ENCODE measurements at regions not wholly inside any gene's neighbourhood (a gene's known extent, or its start where the extent isn't known, plus 50 kb on each side); places are given as distances from the start of the nearest gene placed in this dataset.

DNA sequence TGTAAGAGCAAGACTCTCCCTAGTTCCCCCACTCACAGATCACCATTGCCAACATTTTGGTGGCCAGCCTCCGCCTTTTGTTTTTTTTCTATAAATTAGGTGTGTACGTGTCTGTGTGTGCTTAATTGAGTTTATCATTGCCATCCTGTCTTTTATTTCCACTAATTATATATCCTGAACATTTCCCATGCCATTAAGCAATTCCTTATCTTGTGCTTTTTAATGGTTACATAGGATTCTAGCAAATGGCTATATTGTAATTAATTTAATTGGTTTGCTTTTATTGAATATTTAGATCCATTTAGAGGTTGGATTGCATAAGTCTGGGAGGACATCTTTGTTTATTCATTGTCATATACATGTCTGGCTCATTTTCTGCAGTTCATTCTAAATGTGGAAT is 107.3 kb upstream of the RTL1 start:
- Histone ChIP-seq H3K27ac (no peak overlapping the region), H3K4me2 (no peak overlapping the region), H2AFZ (ENCODE audit: low read depth) (no peak overlapping the region), H3K79me2 (ENCODE audit: insufficient read depth, low read depth) (no peaks in the 10 kb centered on the region), H3K9ac (no peak overlapping the region), H3K4me1 (ENCODE audit: low read depth, poor library complexity, severe bottlenecking) (peaks cover 8% of the 10 kb centered on the region), H3K36me3 (ENCODE audit: insufficient read depth) (no peaks in the 10 kb centered on the region), H3K27me3 (ENCODE audit: insufficient read depth, low read depth) (no peaks in the 10 kb centered on the region), H4K20me1 (ENCODE audit: insufficient read depth) (no peaks in the 10 kb centered on the region), H3K4me3 (IDR thresholded peaks at IDR 0.05; ENCODE audit: insufficient read depth, low read depth, low read length) (no peak overlapping the region)
- TF ChIP-seq, protein P1, sequence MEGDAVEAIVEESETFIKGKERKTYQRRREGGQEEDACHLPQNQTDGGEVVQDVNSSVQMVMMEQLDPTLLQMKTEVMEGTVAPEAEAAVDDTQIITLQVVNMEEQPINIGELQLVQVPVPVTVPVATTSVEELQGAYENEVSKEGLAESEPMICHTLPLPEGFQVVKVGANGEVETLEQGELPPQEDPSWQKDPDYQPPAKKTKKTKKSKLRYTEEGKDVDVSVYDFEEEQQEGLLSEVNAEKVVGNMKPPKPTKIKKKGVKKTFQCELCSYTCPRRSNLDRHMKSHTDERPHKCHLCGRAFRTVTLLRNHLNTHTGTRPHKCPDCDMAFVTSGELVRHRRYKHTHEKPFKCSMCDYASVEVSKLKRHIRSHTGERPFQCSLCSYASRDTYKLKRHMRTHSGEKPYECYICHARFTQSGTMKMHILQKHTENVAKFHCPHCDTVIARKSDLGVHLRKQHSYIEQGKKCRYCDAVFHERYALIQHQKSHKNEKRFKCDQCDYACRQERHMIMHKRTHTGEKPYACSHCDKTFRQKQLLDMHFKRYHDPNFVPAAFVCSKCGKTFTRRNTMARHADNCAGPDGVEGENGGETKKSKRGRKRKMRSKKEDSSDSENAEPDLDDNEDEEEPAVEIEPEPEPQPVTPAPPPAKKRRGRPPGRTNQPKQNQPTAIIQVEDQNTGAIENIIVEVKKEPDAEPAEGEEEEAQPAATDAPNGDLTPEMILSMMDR (conservative IDR thresholded peaks at IDR 0.05; ENCODE audit: low read depth, low read length), result no peak

DNA sequence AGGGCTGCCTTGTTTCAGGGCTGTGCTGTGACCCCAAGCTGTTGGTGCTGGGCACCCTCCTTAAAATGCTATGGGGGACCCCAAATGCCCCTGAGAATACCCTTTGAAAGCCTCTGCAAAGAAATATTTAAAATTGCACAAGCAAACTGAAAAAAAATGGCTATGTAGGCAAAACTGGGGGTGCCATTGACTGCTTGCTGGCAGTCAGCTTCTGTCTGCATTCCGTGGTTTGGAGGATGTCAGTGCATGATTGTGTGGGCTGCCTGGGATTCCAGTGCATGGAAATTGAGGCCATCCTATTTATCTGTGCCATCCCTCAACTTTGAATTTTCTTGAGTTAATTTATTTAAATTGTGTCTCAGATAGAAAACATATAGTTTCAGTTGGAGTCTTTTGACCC is 113.7 kb upstream of the RTL1 start:
- TF ChIP-seq, protein P1 (conservative IDR thresholded peaks at IDR 0.05; ENCODE audit: low read depth, low read length), result no peak

DNA sequence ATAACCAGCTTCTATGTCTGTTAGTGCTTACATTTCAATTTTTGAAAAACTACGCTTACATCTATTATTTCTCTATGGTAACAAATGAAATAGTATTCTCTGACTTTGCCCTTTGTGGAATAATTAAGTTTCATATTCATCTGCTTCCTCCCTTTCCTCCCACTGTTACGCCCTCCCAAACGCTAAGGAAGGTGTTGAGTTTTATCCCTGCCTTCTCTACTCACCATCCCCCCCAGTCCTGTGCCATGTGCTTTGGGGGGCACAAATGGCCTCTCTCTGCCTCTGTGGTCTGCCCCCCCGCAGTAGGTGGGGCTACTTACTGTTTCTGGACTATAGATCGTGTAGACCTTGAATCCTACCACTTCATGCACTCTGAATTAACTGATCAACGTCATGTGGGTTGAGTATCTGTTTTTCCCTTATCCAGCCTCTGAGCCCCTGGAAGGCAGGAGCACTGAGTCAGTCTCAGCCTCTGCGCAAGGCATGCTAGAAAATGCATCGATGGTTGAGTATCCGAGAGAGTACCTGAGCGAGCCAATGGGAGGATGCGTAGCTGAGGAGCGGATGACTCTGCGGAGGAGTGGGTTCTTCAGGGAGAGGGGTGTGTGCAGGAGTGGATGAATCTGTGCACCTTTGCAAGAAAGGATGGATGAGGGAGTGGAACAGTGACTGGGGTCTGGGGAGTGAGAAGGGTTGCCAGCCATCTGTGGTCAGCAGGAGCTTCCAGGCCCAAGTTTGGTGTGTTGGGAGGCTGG is 114.5 kb upstream of the RTL1 start:
- Histone ChIP-seq H3K79me2 (ENCODE audit: insufficient read depth, low read depth) (no peaks in the 10 kb centered on the region), H3K4me2 (no peak overlapping the region), H4K20me1 (ENCODE audit: insufficient read depth) (no peaks in the 10 kb centered on the region), H3K27ac (no peak overlapping the region), H3K9ac (no peak overlapping the region), H2AFZ (ENCODE audit: low read depth) (no peak overlapping the region), H3K4me1 (ENCODE audit: low read depth, poor library complexity, severe bottlenecking) (no peaks in the 10 kb centered on the region), H3K27me3 (ENCODE audit: insufficient read depth, low read depth) (no peaks in the 10 kb centered on the region), H3K36me3 (ENCODE audit: insufficient read depth) (no peaks in the 10 kb centered on the region), H3K4me3 (IDR thresholded peaks at IDR 0.05; ENCODE audit: insufficient read depth, low read depth, low read length) (no peak overlapping the region)
- TF ChIP-seq, protein P1 (conservative IDR thresholded peaks at IDR 0.05; ENCODE audit: low read depth, low read length), result no peak

More for the DNA sequence above, 113.7 kb upstream of the RTL1 start:
- H4K20me1 ChIP-seq (ENCODE audit: insufficient read depth), result no peaks in the 10 kb centered on the region
- no peak overlapping the region for H3K9ac ChIP-seq
- no peaks in the 10 kb centered on the region for H3K4me1 ChIP-seq (ENCODE audit: low read depth, poor library complexity, severe bottlenecking)
- no peak overlapping the region for H2AFZ ChIP-seq (ENCODE audit: low read depth)
- no peak overlapping the region for H3K27ac ChIP-seq
- H3K27me3 ChIP-seq (ENCODE audit: insufficient read depth, low read depth), result no peaks in the 10 kb centered on the region
- no peaks in the 10 kb centered on the region for H3K79me2 ChIP-seq (ENCODE audit: insufficient read depth, low read depth)
- H3K4me2 ChIP-seq, result no peak overlapping the region
- no peaks in the 10 kb centered on the region for H3K36me3 ChIP-seq (ENCODE audit: insufficient read depth)
- H3K4me3 ChIP-seq (IDR thresholded peaks at IDR 0.05; ENCODE audit: insufficient read depth, low read depth, low read length), result no peak overlapping the region

DNA sequence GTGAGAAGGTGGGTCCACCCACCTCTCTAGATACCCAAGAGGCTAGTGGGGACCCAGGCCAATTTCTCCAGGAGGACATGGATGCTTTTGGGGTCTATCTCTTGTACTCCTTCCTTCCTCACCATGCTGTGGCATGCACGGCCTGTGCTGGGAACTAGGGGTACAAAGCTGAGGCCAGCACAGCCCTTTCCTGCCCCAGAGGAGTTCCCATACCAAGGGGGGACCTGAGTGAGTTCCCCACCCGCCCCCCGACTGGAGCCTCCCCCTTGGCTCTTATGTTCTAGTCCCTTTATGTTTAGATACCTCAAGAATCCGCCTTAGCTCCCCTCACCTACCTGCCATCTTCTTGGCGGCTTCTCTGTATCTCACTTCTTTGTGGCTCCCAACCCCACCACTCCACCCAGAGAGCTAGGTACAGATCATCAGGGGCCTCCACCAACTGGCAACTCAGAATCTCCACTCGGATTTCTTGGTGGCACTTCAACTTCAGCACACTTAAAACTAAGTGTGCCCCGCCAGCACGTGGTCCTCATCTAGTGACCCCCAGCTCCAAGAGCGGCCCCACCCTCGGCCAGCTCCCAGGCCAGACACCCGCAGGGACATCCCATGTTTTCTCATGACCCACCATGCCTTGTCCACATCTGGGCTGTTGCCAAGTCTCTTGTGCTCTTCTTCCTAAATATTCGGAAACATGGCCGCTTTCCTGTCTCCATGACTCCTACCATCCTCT is 115.2 kb upstream of the RTL1 start:
- Histone ChIP-seq H2AFZ (ENCODE audit: low read depth) (no peak overlapping the region), H3K79me2 (ENCODE audit: insufficient read depth, low read depth) (no peaks in the 10 kb centered on the region), H3K27me3 (ENCODE audit: insufficient read depth, low read depth) (no peaks in the 10 kb centered on the region), H3K36me3 (ENCODE audit: insufficient read depth) (no peaks in the 10 kb centered on the region), H4K20me1 (ENCODE audit: insufficient read depth) (no peaks in the 10 kb centered on the region), H3K4me1 (ENCODE audit: low read depth, poor library complexity, severe bottlenecking) (no peaks in the 10 kb centered on the region), H3K27ac (no peak overlapping the region), H3K9ac (no peak overlapping the region), H3K4me3 (IDR thresholded peaks at IDR 0.05; ENCODE audit: insufficient read depth, low read depth, low read length) (no peak overlapping the region), H3K4me2 (no peak overlapping the region)
- TF ChIP-seq, protein P1 (conservative IDR thresholded peaks at IDR 0.05; ENCODE audit: low read depth, low read length), result no peak
